ENCODE measurements at regions not wholly inside any gene's neighbourhood (a gene's known extent, or its start where the extent isn't known, plus 50 kb on each side); places are given as distances from the start of the nearest gene placed in this dataset.

DNA sequence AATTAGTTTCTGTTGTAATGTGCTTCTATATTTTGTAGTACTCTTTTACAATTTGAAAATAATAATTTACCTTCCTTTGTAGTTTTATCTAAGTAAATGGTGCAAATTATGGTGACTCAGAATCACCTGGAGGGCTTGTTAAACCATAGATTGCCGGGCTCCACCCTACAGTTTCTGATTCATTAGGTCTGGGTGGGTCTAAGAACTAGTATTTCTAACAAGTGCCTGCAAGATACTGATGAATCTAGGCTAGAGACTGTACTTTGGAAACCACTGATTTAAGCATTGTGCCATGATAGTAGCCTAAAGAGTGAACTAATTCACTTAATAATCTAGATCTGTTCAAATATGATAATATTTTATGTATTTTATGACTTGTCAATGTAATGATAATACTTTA lies 437.4 kb upstream of the SPRY2 start:
- Histone ChIP-seq H2BK15ac (ENCODE audit: low read depth, low read length) (no peak overlapping the region), H3K56ac (ENCODE audit: extremely low read depth, insufficient read depth, low read length) (no peak overlapping the region), H3K14ac (replicated peaks; ENCODE audit: low read depth, low read length) (no peak overlapping the region), H3K79me1 (ENCODE audit: low read depth in 1 of 2, low read length in 2 of 2) (no peaks in the 10 kb centered on the region), H3K9me3 (ENCODE audit: control insufficient read depth, insufficient read depth, low read length) (no peaks in the 10 kb centered on the region), H3K27me3 (ENCODE audit: control insufficient read depth, insufficient read depth, low read length) (no peaks in the 10 kb centered on the region), H4K8ac (ENCODE audit: low read depth in 2 of 2, low read length in 2 of 2) (no peak overlapping the region), H4K91ac (ENCODE audit: insufficient read depth, low read depth, low read length) (no peak overlapping the region), H4K20me1 (ENCODE audit: insufficient read depth, low read length) (no peaks in the 10 kb centered on the region), H3K36me3 (ENCODE audit: control insufficient read depth, insufficient read depth, low read length) (no peaks in the 10 kb centered on the region), H2BK120ac (ENCODE audit: low read depth, low read length) (no peak overlapping the region), H3K27ac (ENCODE audit: insufficient read depth, low read length) (no peak overlapping the region), H3K9me1 (ENCODE audit: insufficient read depth, low read length) (no peaks in the 10 kb centered on the region), H3K4me1 (ENCODE audit: control insufficient read depth, insufficient read depth, low read length) (no peaks in the 10 kb centered on the region), H3K4me2 (ENCODE audit: low read depth, low read length) (no peak overlapping the region), H3K4ac (ENCODE audit: low read depth, low read length) (no peak overlapping the region), H2BK5ac (ENCODE audit: low read depth, low read length, poor library complexity, severe bottlenecking) (no peak overlapping the region), H2AK9ac (replicated peaks; ENCODE audit: low read depth, low read length, poor library complexity) (no peak overlapping the region), H3K9ac (ENCODE audit: low read depth, low read length) (no peak overlapping the region), H4K5ac (ENCODE audit: low read depth, low read length) (no peak overlapping the region), H3K4me3 (ENCODE audit: insufficient read depth, low read depth, low read length) (no peak overlapping the region), H3K18ac (ENCODE audit: low read depth, low read length) (no peak overlapping the region), H2AFZ (replicated peaks; ENCODE audit: low read length, poor library complexity) (no peak overlapping the region), H3K23ac (ENCODE audit: low read depth, low read length) (no peak overlapping the region), H2BK20ac (ENCODE audit: low read depth, low read length) (no peak overlapping the region), H2AK5ac (ENCODE audit: low read depth, low read length) (no peak overlapping the region)
- POLR2A ChIA-PET (ENCODE audit: unreplicated experiment): no interaction called here
- no CpG with 5 or more reads among the region's 1 CpG for WGBS, 2 experiments (ENCODE audit: extremely low coverage in 2 of 2, insufficient read length in 1 of 2)
- CTCF ChIA-PET: no interaction called here
- DNase-seq (no peak), ATAC-seq (ENCODE audit: low read depth) (no peak)
- no peak for TF ChIP-seq POLR2A (IDR thresholded peaks at IDR 0.05; ENCODE audit: low read depth, low read length)
- TF ChIP-seq MAZ (IDR thresholded peaks at IDR 0.05; ENCODE audit: borderline replicate concordance, low read depth, low read length): no peak
- TF ChIP-seq RCOR1 (IDR thresholded peaks at IDR 0.05; ENCODE audit: insufficient replicate concordance, low read length): no peak
- no peak for TF ChIP-seq FOS (IDR thresholded peaks at IDR 0.05; ENCODE audit: low read depth, low read length)
- no peak for TF ChIP-seq SMC3 (IDR thresholded peaks at IDR 0.05; ENCODE audit: low read depth, low read length)
- TF ChIP-seq, protein P1, sequence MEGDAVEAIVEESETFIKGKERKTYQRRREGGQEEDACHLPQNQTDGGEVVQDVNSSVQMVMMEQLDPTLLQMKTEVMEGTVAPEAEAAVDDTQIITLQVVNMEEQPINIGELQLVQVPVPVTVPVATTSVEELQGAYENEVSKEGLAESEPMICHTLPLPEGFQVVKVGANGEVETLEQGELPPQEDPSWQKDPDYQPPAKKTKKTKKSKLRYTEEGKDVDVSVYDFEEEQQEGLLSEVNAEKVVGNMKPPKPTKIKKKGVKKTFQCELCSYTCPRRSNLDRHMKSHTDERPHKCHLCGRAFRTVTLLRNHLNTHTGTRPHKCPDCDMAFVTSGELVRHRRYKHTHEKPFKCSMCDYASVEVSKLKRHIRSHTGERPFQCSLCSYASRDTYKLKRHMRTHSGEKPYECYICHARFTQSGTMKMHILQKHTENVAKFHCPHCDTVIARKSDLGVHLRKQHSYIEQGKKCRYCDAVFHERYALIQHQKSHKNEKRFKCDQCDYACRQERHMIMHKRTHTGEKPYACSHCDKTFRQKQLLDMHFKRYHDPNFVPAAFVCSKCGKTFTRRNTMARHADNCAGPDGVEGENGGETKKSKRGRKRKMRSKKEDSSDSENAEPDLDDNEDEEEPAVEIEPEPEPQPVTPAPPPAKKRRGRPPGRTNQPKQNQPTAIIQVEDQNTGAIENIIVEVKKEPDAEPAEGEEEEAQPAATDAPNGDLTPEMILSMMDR (conservative IDR thresholded peaks at IDR 0.05; ENCODE audit: low read depth, low read length): no peak
- TF ChIP-seq RFX5 (IDR thresholded peaks at IDR 0.05; ENCODE audit: low read depth, low read length): no peak
- TF ChIP-seq NFE2L2 (IDR thresholded peaks at IDR 0.05; ENCODE audit: low read depth, low read length): no peak
- TF ChIP-seq, protein P2, sequence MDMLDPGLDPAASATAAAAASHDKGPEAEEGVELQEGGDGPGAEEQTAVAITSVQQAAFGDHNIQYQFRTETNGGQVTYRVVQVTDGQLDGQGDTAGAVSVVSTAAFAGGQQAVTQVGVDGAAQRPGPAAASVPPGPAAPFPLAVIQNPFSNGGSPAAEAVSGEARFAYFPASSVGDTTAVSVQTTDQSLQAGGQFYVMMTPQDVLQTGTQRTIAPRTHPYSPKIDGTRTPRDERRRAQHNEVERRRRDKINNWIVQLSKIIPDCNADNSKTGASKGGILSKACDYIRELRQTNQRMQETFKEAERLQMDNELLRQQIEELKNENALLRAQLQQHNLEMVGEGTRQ (IDR thresholded peaks at IDR 0.05; ENCODE audit: low read depth, low read length): no peak
- no peak for TF ChIP-seq BHLHE40 (IDR thresholded peaks at IDR 0.05; ENCODE audit: low read depth, low read length)
- no peak for TF ChIP-seq MAFK (IDR thresholded peaks at IDR 0.05; ENCODE audit: low read depth, low read length)
- TF ChIP-seq RAD21 (IDR thresholded peaks at IDR 0.05; ENCODE audit: low read length): no peak
- dilution Hi-C loops (cut with HindIII; ENCODE audit: low sequenced_read_pairs, unreplicated experiment) (no loop called here), intact Hi-C loops (cut with micrococcal nuclease) (no loop called here), in situ Hi-C loops (cut with MboI; ENCODE audit: low sequenced_read_pairs) (no loop called here)
- BruUV-seq (replicated peaks): no TSS peak

Data from IMR-90 (cell line).